HG02852 (cell line): ENCODE measurements at regions not wholly inside any gene's neighbourhood (a gene's known extent, or its start where the extent isn't known, plus 50 kb on each side); places are given as distances from the start of the nearest gene placed in this dataset.
"Not testable (repeated sequence)": the region's sequence is repeated elsewhere in the genome, so short reads cannot be mapped to it uniquely, and the experiment has no call there.

Source experiments
- ATAC-seq: cut with Tn5 transposase; IDR thresholded peaks from one replicate; pipeline ENCODE4 v1.9.1; 2021; ENCODE audit warnings: mild to moderate bottlenecking, moderate library complexity; ENCODE audit not compliant: unreplicated experiment

DNA sequence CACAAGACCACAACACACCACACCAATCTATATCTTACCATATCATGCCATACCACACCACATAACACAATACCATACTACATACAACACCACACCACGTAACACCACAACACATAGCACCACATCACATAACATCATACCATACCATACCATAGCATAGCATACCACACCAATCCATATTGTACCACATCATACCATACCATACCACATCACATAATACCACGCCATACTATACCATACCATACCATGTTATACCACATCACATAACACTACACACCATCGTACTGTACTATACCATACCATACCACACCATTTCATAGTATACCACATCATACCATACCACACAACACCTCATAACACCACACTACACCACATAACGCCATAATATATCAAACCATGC, 335.2 kb upstream of the VWC2 start:
- no peak for ATAC-seq

DNA sequence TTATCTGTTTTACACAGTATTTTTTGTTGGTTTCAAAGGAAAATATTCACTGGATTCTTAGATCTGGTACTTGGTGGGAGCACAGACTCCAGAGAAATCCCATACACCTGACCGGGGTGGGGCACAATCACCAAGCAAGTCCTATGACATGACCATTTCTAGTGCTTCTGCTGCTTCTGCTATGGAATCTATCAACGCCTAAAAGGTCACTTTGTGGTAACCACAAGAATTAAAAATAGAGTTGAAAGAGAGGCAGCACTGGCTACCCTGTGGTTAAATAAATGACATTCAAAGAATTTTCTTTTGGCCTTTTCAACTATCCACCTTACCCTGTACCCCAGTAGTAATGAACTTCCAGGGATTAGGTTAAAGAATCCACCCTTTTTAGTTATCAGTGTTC, 329.9 kb upstream of the VWC2 start:
- no peak for ATAC-seq

DNA sequence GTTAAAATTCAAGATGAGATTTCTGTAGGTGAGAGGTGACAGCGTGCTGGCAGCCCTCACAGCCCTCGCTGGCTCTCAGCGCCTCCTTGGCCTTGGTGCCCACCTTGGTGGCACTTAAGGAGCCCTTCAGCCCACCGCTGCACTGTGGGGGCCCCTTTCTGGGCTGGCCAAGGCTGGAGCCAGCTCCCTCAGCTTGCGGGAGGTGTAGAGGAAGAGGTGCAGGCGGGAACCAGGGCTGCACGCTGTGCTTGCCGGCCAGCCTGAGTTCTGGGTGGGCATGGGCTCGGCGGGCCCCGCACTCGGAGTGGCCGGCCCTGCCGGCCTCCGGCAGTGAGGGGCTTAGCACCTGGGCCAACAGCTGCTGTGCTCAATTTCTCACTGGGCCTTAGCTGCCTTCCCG, 320.0 kb upstream of the VWC2 start:
- no peak for ATAC-seq

DNA sequence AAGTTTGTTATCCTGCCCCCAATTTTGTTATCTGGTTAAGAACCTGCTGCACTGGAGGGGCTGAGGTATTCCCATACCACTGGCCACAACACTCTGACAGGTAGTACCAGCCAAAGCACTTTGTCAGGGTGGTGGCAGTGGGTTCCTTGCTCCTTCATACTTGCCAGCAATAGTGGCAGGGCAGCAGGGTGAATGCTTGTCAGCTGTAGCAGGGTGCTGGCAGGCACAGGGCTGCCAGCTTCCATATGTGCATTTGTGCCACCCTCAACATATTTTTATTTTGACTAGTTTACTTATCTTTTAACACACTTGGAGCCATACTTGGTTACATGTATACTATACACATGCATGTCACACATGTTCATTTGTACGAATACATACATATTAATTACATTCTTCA, 294.0 kb upstream of the VWC2 start:
- ATAC-seq = no peak

DNA sequence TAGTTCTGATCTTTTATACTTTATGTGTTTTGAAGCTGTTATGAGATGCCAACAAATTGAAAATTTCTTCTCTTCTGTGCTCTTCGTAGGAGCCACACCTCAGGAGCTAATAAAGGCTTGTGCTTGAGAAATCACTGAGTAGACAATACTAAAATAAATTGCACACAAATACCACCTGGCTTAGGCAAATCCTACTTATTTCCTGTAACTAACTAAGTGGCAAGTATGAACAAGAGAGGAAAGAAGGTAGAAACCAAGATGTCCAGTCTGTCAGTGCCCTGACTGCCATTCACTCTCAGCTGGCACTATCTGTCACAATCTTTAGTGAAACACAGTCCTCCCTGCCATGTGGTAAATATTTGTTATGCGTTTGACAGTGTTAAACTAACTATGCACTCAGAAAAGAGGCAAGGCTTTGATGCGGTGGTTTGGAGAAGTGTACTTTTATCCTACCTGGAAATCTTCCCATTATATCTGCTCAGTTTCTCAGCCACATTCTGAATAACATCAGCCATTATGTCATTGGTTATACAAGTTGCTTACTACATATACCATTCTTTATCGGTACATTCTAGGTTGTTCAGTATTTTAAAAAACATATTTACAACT, 293.4 kb upstream of the VWC2 start:
- ATAC-seq = no peak

DNA sequence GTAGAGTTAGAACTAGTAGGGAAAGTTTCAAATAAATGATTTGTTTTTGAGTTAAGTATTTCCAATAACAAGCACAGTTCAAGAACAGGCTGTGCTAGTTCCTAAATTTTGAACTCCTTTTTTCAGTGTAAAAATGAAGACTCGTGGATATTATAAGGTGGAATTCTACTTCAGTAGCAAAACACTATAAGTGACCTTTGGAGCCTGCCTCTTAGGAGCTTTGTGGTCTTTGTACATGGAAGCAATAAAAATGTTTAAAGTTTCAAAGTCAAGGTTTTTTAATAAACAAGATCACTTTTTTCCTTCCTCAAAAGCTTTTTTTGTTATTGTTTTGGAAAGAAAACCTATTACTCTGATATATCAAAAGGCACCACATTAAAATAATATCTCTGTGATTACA, 292.4 kb upstream of the VWC2 start:
- ATAC-seq = no peak

DNA sequence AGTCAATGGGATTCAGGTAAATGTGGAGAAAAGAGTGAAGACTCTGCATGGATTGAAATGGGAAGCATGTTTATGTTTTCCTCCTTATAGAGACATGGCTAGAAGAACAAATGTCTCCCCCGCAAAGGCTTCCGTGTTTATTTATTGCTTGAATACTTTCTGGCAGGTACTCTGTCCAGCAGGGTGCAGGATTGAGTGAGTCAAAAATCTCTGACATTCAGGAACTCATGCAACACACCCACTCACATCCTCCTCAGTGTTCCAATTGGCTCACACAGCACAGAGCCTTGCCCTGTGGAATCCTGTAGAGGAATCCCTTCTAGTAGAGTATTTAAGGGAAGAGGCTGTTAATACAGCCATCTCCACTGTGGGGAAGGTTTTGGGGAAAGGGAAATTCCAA, 290.3 kb upstream of the VWC2 start:
- peak; percentile 78 for ATAC-seq

DNA sequence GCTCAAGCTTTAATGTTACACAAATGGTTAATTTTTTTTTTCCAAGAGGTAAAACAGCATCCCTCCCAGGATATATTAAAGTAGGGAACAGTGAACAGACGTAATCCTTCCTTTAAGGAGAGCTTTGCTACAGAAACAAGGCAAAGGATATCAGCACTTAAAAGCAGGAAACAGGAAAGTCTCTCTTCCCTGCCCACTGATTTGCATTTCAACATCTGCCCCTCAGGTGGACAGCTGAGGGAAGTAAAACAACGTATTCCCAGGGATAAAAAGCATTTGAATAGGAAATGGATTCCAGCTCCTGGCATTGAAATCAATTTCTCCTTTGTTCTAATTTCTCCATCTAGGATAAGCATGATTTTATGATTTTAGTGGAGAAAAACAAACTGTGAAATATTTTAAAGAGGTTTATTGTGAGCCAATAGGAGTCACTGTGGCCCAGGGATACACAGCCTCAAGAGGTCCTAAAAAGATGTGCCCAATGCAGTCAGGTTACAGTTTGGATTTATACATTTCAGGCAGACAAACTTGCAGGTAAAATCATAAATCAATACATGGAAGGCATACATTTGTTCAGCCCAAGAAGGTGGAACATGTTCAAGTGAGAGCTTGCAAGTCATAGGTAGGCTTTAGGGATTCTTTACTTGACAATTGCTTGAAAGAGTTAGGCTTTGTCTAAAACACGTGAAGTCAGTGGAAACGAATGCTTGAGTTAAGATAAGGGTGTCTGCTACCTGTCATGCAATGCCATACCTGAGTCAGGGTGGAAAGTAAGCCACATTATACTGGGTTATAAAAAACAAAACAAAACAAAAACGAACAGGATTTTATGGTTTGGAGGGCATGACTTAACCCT, 286.2 kb upstream of the VWC2 start:
- no peak for ATAC-seq

DNA sequence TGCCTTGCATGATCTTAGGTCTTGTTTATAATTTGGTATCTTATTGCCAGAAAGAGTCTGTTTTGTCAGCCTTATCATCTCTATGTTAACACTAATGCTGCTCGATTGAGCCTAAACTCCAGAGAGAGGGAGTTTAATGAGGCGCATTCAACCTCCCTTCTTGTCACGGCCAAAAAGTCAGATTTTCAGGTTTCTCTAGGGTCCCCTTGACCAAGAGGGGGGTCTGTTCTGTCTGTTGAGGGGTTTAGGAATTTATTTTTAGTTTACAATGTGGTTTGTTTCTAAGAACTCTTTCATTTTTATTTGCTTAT, 285.7 kb upstream of the VWC2 start:
- no peak for ATAC-seq

DNA sequence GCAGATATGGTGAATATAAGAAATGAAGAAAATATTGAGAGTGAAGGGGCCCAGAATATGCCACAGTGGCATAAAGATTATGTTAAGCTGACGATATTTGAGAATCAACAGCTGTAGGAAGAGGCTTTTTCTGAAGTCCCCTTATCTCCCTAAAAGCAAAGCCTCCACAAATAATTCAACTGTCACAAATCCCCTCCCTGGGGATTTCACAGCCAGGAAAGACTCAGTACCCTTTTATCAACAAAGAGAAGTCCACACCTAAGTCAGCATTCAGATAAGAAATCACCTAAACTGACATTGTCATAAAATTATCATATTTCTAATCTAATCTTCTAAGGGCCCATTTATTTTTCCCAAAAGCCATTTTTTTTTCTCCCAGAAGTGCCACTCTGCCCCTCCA, 284.9 kb upstream of the VWC2 start:
- no peak for ATAC-seq

DNA sequence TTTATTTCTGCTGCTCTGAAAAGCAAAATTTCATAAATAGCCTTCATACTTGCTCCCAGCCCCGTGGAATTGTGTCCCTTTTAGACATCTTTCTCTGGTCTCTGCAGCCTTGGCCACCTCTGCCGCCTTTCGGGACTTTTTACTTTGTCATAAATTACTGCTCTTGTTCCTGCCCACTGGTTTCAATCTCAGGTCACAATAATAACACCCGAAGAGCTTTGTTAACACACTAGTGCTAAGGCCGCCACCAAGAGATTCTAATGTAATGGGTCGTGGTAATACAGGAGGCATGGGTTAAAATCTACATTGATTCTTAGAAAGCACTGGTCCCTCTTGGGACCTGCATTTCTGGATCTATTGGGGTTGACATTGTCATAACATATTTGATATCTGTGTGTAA, 276.0 kb upstream of the VWC2 start:
- ATAC-seq = peak; percentile 74

DNA sequence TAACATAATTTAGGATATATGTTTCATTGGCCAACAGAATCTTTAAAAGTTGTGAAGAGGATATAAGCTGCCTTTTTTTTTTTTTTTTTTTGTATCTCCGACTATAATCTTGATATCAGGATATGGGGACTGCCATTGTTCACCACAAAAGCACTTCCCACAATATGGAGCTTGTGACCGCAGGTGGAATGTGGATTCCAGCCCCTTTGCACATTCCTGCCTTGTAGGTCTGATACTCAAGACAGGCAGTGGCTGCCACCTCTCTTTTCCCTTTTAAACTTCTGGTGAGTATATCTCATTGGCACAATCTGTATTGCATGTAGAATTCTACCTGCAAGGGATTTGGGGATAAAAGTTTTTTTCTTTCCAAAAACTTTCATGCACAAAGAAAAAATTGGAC, 272.7 kb upstream of the VWC2 start:
- ATAC-seq = no peak

DNA sequence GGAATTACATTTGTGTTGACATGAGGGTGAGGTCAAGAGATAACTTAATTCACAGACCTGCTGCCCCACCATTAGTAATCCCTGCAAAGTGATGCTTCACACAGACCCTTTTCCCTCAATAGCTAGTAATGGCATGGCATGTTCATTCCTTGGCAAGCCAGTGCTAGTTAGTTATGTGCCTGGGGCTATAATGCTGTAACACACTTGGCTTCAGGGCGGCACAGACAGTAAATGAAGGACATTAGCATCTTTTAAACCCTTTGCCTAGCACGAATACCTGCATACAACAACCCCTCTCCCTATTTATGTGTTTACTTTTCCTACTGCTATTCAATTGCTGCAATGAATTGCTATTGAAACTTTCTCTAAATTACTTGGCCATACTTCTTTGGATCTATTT, 266.2 kb upstream of the VWC2 start:
- not testable (repeated sequence) for ATAC-seq

DNA sequence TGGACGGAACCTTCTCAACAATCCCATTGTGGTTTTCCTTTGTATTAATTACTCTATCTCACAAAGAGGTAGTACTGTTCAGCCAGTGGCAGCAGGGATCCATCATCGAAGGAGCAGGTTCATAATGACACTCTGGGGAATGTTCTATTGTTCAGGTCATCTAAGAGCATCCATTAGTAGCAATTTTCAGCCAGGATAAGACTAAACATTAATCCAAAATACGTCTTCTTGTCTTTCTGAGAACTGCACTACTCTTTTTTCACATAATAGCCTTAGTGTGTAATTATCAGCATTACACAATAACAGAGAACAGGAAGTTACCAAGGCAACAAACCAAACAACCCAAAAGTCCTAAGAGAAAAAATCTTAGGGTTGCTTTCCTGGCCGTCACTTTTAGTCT, 259.5 kb upstream of the VWC2 start:
- no peak for ATAC-seq

DNA sequence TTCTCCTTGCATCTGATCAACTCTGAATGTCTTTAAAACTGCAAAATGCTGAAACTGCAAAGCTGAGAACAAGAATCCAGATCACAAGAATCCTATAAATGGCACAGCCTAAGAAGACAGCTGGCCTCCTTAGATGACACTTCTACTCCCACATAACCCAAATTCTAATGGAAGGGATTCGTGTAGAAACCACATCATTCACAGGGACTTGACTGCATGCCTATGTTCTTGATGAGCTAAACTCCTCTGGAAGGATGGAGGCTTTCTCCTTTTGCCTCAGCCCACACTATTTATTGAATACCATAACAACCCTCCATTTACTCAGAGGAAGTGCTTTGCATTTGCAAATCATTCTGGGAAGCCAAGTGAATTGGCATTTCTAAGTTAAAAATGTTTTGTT, 252.5 kb upstream of the VWC2 start:
- ATAC-seq = no peak

DNA sequence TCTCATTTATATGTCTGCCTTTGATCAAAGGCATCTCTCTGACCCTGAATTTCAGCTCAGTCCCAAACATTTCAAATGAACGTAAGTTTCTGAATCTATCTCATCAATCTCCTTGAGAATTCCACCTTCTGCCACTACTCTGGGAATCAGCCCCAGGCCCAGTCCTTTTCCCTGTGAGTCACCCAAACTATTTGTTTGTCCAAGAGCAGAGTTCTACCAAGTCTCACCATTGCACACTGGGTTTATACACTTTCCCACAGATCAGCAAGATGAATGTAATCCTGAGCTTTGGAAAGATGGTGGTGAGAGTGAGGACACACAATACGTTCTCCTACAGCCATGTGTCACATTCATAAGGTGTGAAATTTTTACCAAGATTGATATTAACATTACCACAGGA, 251.3 kb upstream of the VWC2 start:
- no peak for ATAC-seq

DNA sequence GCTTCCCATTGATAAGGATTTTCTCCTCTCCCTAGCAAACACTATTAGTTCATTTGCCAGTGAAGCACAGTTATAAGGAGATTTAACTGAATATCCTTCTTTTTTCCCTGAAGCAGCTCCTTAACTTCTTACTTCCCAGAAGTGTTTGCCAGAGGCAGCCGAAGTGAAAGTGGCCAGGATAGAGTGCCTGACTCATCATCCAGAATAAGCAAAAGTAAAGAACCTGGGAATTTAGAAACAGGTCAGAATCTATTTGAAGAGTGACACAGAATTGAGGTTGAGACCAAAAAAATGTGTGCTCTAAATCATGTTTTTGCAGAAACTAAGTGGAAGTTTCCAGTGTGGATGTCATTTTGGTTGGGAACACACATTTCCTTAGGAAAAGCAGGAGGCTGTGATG, 249.6 kb upstream of the VWC2 start:
- no peak for ATAC-seq

DNA sequence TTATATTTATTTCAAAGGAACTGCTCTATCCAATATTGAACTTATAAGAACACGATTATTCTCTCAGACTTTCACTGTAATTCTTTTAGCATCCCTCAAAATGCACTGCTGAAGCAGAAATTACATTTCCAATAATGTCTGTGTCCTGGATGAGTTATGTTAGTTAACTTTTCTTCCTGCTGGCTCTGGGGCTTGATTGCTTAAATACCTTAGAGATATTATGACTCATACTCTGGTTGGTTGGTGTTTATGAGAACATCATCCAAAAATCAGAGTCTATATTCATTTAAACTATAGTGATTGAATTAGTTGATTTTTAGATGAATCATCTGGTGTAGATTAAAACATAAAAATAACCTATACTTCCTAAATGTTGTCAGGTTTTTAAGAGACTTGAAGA, 246.3 kb upstream of the VWC2 start:
- no peak for ATAC-seq

DNA sequence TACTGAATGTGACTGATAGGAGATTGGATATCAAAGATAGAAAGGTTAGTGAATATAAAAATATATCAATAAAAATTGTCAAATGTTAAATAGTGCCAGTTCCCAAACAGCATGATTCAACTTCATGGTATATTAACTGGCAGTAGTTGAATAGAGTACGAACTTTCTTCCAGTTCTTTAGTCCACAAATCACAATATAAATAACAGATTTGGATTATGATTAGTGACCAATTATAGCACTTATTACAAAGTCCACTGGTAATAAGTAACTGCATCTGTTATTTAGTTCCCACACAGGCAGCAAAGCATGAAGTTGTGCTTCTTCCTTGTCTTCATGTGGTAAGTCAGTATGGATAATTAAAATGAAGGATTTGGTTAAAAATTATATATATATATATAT, 243.0 kb upstream of the VWC2 start:
- no peak for ATAC-seq

DNA sequence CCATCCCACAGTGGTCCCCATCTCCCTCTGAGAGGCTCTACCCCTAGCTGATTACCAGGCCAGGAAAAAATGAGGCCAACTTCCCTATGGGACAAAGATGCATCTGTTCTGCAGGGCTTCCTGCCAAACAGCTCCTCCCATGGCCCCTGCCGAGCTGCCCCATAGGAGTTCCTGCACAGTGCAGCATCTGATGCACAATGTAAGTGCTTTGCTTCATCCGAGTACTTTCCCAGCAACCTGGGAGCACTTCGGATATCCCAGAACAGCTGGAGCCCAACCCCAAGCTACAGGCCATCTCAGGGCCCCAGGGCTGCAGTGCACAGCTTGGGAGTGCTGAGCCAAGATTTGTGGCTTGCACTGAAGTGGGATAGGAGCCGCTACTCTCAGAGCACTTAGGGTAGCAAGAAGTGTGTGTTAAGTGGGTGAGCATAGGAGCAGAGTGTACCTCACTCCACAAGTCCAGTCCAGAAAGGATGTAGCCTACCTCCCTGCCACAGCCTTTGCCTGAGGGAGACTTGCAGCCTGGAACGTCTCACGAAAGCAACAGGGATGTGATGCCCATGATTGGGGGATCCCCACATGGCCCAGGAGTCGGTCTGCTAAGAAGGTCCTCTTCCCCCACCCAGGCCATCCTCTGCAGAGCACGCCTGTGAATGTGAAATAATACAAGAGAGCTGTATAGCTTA, 209.6 kb upstream of the VWC2 start:
- ATAC-seq = peak; percentile 36

DNA sequence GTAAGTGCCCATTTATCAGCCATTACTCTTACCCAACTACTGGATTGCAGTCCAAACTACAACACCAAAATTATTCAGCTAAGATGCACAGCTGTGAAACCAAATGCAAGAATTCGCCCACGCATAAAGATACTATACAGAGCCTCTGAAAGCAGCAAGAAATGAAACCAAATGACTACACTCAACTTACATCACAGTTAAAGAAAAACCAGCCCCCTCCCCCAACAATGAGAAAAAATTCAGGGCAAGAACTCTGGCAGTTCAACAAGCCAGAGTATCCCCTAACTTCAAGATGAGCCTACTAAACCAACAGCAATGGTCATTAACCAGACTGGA, 209.1 kb upstream of the VWC2 start:
- ATAC-seq = peak; percentile 97

DNA sequence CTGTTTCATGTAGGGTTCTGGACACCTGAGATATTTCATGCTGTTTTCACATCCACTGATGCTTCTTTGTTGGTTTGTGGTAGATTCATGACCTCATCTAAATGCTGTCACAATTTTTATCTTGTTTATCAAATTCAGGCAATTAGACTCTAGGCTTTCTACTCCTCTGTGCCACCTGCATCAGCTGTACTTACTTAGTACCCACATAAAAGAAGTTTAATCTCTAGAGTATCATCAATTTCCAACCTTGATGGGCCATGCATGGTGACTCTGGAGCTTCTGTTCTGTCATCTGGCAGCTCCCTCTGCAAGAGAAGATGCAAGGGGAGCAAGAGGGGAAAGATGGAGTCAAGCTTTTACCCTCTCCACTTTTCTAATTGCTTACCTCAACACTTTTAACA, 195.9 kb upstream of the VWC2 start:
- no peak for ATAC-seq

DNA sequence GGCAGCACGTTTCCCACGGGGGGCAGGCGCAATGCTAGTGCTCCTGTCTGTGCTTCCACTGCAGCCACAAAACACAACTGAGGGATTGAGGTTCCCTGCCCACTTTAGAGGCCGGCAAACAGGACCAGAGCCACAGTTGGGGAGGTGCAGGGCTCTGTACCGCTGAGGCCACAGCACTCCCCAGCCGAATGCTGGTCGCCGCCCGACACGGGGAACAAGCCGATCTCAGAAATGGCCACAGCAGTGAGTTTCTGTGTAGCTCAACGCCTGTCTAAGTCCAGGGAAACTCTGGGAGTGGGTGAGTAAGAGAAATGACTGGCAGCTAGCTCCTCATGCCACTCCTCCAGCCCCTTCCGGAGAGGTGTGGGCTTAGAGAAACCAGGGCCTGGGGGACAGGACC, 194.0 kb upstream of the VWC2 start:
- ATAC-seq = no peak
